ENCODE measurements at regions not wholly inside any gene's neighbourhood (a gene's known extent, or its start where the extent isn't known, plus 50 kb on each side); places are given as distances from the start of the nearest gene placed in this dataset.

- ChIA-PET POLR2A (no interaction called here), CTCF (no interaction called here)
- no TSS peak for BruUV-seq (replicated peaks)
- no peaks in the 10 kb centered on the region for H3K27me3 ChIP-seq (ENCODE audit: control insufficient read depth in 2 of 2, insufficient read depth in 2 of 2, low read length in 2 of 2)
- TF ChIP-seq CTCF (IDR thresholded peaks at IDR 0.05; ENCODE audit: extremely low read depth in 1 of 2, insufficient read depth in 1 of 2, low read depth in 1 of 2, low read length in 2 of 2) (no peak), POLR2AphosphoS5 (IDR thresholded peaks at IDR 0.05; ENCODE audit: insufficient read depth, low read depth, low read length) (no peak), FOS (IDR thresholded peaks at IDR 0.05; ENCODE audit: borderline replicate concordance, insufficient read depth, low read length) (no peak), MAX (IDR thresholded peaks at IDR 0.05; ENCODE audit: insufficient read depth, insufficient read length) (no peak), JUN (IDR thresholded peaks at IDR 0.05; ENCODE audit: borderline replicate concordance, insufficient read depth, insufficient read length, low read depth) (no peak), GATA2 (IDR thresholded peaks at IDR 0.05; ENCODE audit: insufficient read depth, insufficient read length, low read depth, low read length) (no peak), MYC (IDR thresholded peaks at IDR 0.05; ENCODE audit: low read depth, low read length) (no peak), EZH2 (IDR thresholded peaks at IDR 0.05; ENCODE audit: borderline replicate concordance, low read depth, low read length, severe bottlenecking) (no peak), POLR2A (IDR thresholded peaks at IDR 0.05; ENCODE audit: low read depth, low read length) (no peak)
- H3K27ac ChIP-seq (ENCODE audit: insufficient read depth, low read depth, low read length): no peak overlapping the region
- dilution Hi-C loops (cut with MboI; ENCODE audit: extremely low pct_ligation_motif_present, low sequenced_read_pairs) (no loop called here), intact Hi-C loops (cut with micrococcal nuclease) (no loop called here)
- no peaks in the 10 kb centered on the region for H3K36me3 ChIP-seq (ENCODE audit: control insufficient read depth in 2 of 2, extremely low read depth in 1 of 2, insufficient read depth in 2 of 2, low read length in 2 of 2)
- no peaks in the 10 kb centered on the region for H4K20me1 ChIP-seq (replicated peaks; ENCODE audit: control insufficient read depth, extremely low read depth, insufficient read depth, low read length)
- H3K79me2 ChIP-seq (ENCODE audit: control insufficient read depth, insufficient read depth, low read length): no peaks in the 10 kb centered on the region
- H3K4me1 ChIP-seq (ENCODE audit: control insufficient read depth, extremely low read depth, insufficient read depth, low read length): no peaks in the 10 kb centered on the region
- no peak overlapping the region for H3K4me2 ChIP-seq (ENCODE audit: insufficient read depth, low read length)
- H3K9me1 ChIP-seq (replicated peaks; ENCODE audit: control insufficient read depth, extremely low read depth, insufficient read depth, low read length): no peaks in the 10 kb centered on the region
- no peak overlapping the region for H3K4me3 ChIP-seq (replicated peaks in 1 of 3; ENCODE audit: insufficient read depth in 1 of 3, low read depth in 1 of 3, low read length in 3 of 3)
- no peak overlapping the region for H3K9ac ChIP-seq (replicated peaks; ENCODE audit: extremely low read depth, insufficient read depth, low read length)
- no peak overlapping the region for H2AFZ ChIP-seq (ENCODE audit: low read depth, low read length)
- H3K9me3 ChIP-seq (replicated peaks; ENCODE audit: control insufficient read depth, insufficient read depth, low read length): peaks cover 3% of the 10 kb centered on the region
- DNase-seq (ENCODE audit: low read depth, low spot score) (no peak), FAIRE-seq (no peak)
Observed at GRCh38 chr2:194203898-194204297, 1453.1 kb upstream of the SLC39A10 start.

All from endothelial cell of umbilical vein (primary cell).